Stimulated activated naive B cell treated with anti-CD40 and anti-IgM and Interleukin-4, amounts not matched to agents 10 μg/mL and 1 μg/mL and 100 μg/mL, for 72 hours (primary cell): ENCODE measurements at regions not wholly inside any gene's neighbourhood (a gene's known extent, or its start where the extent isn't known, plus 50 kb on each side); places are given as distances from the start of the nearest gene placed in this dataset.

Experiments
- ATAC-seq, 2 donors: fragments of 150-1000 bp; cut with Tn5 transposase; replicated peaks; 2 replicates each; pipeline ENCODE4 v1.10.0; 2021; ENCODE audit warnings: moderate library complexity in 1 of 2
- DNase-seq: peaks from one replicate; pipeline ENCODE4 v3.0.0; 2021
- H3K27ac Mint-ChIP-seq: one replicate; pipeline ENCODE4 v1.8.0; 2022; ENCODE audit warnings: mild to moderate bottlenecking, mixed read lengths
- H3K27me3 Mint-ChIP-seq, 2 donors: one replicate each; pipeline ENCODE4 v1.8.0; 2022; ENCODE audit warnings: mixed read lengths in 2 of 2
- H3K36me3 Mint-ChIP-seq, 2 donors: one replicate each; pipeline ENCODE4 v1.8.0; 2022; ENCODE audit warnings: mixed read lengths in 2 of 2, mild to moderate bottlenecking in 1 of 2
- H3K4me1 Mint-ChIP-seq, 2 donors: one replicate each; pipeline ENCODE4 v1.8.0; 2022; ENCODE audit warnings: mixed read lengths in 2 of 2, mild to moderate bottlenecking in 1 of 2
- H3K4me3 Mint-ChIP-seq, 2 donors: one replicate each; pipeline ENCODE4 v1.8.0; 2022; ENCODE audit warnings: mild to moderate bottlenecking in 2 of 2, mixed read lengths in 2 of 2, moderate library complexity in 1 of 2
- H3K9me3 Mint-ChIP-seq, 2 donors: one replicate each; pipeline ENCODE4 v1.8.0; 2022; ENCODE audit warnings: mixed read lengths in 2 of 2, mild to moderate bottlenecking in 1 of 2

DNA sequence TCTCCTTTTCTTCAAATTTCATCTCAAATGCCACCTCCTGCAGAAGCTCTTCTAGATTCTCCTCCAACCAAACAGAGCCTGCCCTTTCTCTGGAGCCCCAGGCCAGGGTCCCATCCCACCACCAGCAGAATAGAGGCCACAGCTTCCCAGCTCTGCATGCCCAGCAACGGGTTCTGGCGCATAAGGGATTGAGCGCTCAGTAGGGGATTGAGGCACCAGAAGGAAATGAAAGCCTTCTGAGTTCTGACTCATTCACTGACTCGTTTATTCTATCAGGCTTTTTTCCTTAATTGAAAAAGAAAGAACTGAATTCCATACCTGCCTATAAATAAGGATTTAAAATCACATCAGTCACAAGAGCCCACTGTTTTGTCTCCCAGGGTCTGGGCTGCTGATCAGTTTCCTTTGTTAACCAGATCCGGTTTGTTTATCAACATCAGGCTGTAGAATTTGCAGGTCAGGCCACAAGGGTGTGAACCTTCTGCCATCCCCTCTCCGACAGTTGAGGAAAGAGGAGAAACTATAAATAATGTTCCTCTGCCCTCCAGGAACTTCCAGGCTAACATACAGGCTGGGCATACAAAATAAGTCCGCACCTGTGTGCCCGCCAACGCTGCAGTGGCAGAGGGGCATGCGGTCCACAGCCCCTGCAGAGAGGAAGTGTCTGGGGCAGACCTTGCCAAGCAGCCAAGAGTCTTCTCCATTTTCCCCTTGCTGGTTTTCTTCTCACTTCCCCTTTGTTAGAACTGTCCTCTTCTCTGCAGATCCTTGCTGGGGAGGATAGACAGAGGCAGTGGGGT, 63.5 kb upstream of the PRDM11 start:
- Mint-ChIP-seq H3K27me3 (no peaks in the 10 kb centered on the region), H3K4me3 (peak overlapping the region; percentile 47 to 76), H3K36me3 (peaks cover 8 to 18% of the 10 kb centered on the region in 2 donors), H3K27ac (peak overlapping the region; percentile 91), H3K9me3 (peaks cover 8 to 10% of the 10 kb centered on the region in 2 donors), H3K4me1 (peaks cover 56 to 95% of the 10 kb centered on the region in 2 donors)
- DNase-seq (peak; percentile 53), ATAC-seq (peak; percentile 81 to 84)

DNA sequence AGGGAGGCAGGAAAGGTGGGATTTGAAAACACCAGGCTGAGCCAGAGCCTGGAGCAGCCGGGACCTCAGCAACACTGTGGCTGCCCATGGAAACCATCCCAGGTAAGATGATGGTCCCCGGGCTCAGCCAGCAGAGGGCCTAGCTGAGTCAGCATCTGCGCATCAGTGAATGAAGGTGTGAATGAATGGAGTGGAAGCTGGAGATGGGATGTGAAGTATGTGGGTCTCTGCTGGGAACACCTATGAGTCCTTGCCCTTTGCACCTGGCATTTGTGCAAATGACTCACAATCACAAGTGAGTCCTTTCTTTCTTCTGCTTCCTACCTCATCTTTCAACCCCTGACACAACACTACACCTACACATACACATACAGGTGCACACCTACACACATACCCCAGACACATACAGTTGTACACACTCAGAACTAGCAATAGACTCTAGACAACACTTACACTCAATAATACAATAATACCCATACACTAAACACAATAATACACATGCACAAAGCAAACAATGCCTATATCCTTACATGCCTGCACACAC, 62.8 kb upstream of the PRDM11 start:
- DNase-seq (no peak), ATAC-seq (peak; percentile 10 to 11)
- H3K9me3 Mint-ChIP-seq: peaks cover 8 to 10% of the 10 kb centered on the region in 2 donors
- no peak overlapping the region for H3K4me3 Mint-ChIP-seq
- no peak overlapping the region for H3K27ac Mint-ChIP-seq
- peaks cover 8 to 18% of the 10 kb centered on the region in 2 donors for H3K36me3 Mint-ChIP-seq
- no peaks in the 10 kb centered on the region for H3K27me3 Mint-ChIP-seq
- peaks cover 52 to 94% of the 10 kb centered on the region in 2 donors for H3K4me1 Mint-ChIP-seq

DNA sequence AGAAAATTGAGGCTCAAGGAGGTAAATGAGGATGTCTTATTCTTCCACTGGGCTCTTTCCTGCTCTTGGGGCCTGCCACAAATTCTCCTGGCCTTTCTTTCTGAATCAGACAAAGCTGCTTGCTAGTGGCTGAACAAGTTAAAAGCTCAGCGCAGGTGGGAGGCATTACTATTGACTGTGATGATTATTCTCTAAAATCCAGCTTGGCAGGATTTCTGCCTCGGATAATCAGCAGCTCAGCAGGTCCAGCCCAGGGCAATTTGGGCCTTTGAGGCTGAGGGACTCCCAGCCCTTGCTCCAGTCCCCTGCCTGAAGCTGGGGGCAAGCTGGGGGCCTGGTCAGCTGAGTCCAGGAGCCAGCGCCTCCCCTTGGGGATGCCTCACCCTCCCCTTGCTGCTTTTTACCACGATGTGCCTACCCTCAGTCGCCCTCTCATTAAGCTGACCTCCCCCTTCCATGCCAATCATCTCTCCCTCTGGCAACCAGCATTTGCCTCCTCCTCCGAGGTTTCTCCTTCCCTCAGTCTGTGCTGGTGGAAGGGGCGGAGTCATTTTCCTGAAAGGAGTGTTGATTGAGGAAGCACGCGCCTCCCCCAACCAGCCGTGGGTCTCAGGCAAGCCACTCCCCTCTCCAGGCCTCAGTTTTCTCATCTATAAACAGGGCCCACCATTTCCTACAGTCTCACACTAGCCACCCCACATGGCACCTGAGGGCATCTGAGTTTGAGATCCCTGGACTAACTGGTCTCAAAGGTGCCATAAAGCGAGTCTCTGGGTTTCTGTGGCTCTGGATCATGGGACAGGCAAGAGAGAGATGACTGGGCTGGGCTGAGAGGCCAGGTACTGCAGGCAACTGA, 60.6 kb upstream of the PRDM11 start:
- peaks cover 39 to 78% of the 10 kb centered on the region in 2 donors for H3K4me1 Mint-ChIP-seq
- peaks cover 8 to 13% of the 10 kb centered on the region in 2 donors for H3K36me3 Mint-ChIP-seq
- no peak overlapping the region for H3K4me3 Mint-ChIP-seq
- ATAC-seq (no peak), DNase-seq (no peak)
- H3K27me3 Mint-ChIP-seq: no peaks in the 10 kb centered on the region
- peaks cover 8 to 10% of the 10 kb centered on the region in 2 donors for H3K9me3 Mint-ChIP-seq
- H3K27ac Mint-ChIP-seq: peak overlapping the region; percentile 53

DNA sequence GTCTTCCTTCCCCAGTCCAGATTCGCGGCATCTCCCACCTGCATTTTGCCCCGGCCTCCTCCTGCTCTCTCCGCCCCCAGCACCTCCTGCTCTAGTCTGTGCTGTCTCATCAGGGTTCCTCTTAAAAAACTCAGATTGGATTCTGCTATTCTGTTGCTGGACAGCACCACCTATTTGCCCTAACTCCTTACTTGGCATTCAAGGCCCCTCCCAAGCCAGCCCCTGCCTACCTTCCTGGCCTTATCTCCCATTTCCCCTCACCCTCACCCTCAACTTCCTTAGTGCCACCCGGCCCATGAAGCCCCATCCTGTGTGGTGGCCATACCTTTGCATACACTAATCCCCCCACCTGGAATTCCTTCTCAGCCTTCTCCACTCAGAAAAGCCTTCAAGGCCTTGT, 59.9 kb upstream of the PRDM11 start:
- Mint-ChIP-seq H3K27ac (peak overlapping the region; percentile 53), H3K27me3 (no peaks in the 10 kb centered on the region), H3K9me3 (peaks cover 5 to 8% of the 10 kb centered on the region in 2 donors), H3K4me1 (peaks cover 39 to 75% of the 10 kb centered on the region in 2 donors), H3K36me3 (peaks cover 6 to 9% of the 10 kb centered on the region in 2 donors), H3K4me3 (peak overlapping the region in 1 of 2 donors; percentile 3)
- ATAC-seq: no peak
- DNase-seq: no peak

DNA sequence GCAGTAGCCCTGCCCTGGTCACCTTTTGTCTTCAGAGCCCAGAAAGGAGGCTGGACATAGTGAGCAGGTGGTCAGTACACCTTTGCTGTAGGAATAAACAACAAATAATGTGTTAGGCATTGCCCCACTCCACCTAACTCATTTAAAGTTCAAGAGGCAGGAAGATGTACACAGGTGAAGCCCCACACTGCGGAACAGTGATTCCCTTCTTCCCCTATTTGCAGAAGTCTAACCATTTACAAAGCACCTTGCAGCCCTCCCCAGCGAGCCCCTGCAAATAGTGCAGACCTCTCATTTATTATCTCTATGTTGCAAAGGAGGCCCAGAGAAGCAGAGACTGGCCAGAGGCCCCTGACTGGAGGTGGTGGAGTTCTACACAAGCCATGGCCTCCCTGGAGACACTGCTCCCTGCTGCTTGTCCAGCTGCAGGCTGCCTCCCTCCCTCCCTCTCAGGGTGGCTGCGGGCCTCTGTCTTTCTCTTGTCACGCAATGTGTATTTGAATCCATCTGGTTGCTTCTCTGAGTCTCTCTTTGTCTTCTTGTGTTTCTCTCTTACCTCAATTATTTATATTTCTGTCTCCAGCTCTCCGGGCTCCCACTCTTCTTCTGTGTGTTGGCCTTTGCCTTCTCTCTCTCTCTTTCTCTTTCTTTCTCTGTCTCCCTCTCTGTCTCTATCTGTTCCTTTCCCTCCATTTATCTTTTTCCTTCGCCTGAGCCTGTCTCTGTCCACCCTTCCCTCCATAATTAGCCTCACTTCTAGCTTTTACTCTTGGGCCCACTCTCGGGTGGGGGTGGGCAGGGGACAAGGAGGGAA, 59.1 kb upstream of the PRDM11 start:
- peaks cover 43 to 75% of the 10 kb centered on the region in 2 donors for H3K4me1 Mint-ChIP-seq
- H3K4me3 Mint-ChIP-seq: peak overlapping the region in 1 of 2 donors; percentile 17
- peaks cover 5 to 6% of the 10 kb centered on the region in 2 donors for H3K36me3 Mint-ChIP-seq
- peaks cover 5 to 6% of the 10 kb centered on the region in 2 donors for H3K9me3 Mint-ChIP-seq
- no peak for DNase-seq
- no peaks in the 10 kb centered on the region for H3K27me3 Mint-ChIP-seq
- H3K27ac Mint-ChIP-seq: peak overlapping the region; percentile 53
- peak; percentile 45 to 52 for ATAC-seq

DNA sequence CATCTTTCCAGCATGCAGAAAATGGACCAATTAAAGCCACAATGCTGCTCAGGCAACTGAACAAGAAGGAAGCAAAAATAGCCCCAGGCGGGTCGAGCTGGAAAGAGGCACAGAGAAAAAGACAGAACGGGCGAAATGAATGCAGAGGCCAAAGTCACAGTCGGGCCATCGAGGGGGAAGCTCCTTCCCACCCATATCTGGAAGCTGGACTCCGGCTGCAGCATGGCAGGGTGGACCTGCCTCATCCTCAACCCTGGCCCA, 58.6 kb upstream of the PRDM11 start:
- Mint-ChIP-seq H3K4me1 (peaks cover 40 to 75% of the 10 kb centered on the region in 2 donors), H3K4me3 (no peak overlapping the region), H3K27me3 (no peaks in the 10 kb centered on the region), H3K9me3 (peaks cover 0 to 2% of the 10 kb centered on the region in 2 donors), H3K27ac (no peak overlapping the region), H3K36me3 (peaks cover 0 to 2% of the 10 kb centered on the region in 2 donors)
- DNase-seq: no peak
- ATAC-seq: no peak

DNA sequence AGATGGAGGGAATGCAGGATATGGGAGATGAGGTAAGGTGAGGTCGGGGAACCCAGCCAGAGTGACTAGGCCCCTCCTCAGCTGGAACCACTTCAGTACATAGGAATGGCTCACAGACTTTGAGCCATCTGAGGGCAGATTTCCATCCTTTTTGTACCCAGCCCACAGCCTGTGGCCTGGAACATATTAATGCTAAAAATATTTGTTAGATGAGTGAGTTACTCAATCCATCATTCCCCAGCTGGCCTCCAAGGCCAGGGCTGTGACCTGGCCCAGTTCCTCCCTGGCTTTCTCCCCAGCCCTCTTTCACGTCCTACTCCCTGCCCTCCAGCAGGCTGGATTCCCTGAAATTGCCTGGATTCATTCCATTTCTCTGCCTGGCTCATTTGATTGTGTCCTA, 57.2 kb upstream of the PRDM11 start:
- no peak for ATAC-seq
- H3K4me3 Mint-ChIP-seq: no peak overlapping the region
- peaks cover 0 to 2% of the 10 kb centered on the region in 2 donors for H3K36me3 Mint-ChIP-seq
- no peaks in the 10 kb centered on the region for H3K27me3 Mint-ChIP-seq
- no peak overlapping the region for H3K27ac Mint-ChIP-seq
- DNase-seq: no peak
- peaks cover 45 to 75% of the 10 kb centered on the region in 2 donors for H3K4me1 Mint-ChIP-seq
- no peaks in the 10 kb centered on the region for H3K9me3 Mint-ChIP-seq

DNA sequence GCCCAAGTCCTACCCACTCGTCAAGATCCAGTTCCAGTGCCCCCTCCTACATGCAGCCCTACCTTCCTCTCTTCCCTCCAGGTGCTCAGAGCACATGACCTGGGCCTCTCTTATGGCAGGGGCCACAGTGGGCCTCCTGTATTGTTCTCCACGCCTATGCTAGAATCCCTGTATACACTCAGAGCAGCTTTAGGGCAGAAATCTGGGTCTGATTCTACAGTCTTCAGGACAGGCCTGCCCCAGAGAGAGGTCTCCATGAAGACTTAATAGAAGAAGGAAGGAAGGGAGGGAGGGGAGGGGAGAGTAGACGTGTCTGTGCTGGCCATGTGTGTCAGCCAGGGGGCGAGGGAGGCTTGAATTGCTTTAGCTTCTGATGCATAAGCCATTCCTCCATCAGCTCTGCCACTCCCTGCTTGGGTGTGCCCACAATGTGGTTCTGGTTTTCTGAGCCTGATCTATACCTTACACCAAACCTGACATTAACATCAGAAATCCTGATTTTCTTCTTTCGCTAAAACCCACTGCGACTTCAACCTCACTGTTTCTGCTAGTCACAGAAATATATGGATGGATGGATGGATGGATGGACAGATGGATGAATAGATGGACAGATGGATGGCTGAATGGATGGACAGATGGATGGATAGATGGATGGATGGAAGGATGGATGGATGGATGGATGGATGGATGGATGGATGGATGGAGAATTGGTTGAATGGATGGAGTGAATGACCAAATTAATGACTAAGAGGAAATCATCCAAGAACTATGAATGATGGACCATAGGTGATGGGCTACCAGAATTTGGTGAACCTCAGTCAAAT, 56.6 kb upstream of the PRDM11 start:
- H3K27me3 Mint-ChIP-seq: no peaks in the 10 kb centered on the region
- peaks cover 0 to 2% of the 10 kb centered on the region in 2 donors for H3K36me3 Mint-ChIP-seq
- no peaks in the 10 kb centered on the region for H3K9me3 Mint-ChIP-seq
- no peak overlapping the region for H3K4me3 Mint-ChIP-seq
- ATAC-seq (no peak), DNase-seq (no peak)
- H3K4me1 Mint-ChIP-seq: peaks cover 46 to 75% of the 10 kb centered on the region in 2 donors
- H3K27ac Mint-ChIP-seq: no peak overlapping the region

DNA sequence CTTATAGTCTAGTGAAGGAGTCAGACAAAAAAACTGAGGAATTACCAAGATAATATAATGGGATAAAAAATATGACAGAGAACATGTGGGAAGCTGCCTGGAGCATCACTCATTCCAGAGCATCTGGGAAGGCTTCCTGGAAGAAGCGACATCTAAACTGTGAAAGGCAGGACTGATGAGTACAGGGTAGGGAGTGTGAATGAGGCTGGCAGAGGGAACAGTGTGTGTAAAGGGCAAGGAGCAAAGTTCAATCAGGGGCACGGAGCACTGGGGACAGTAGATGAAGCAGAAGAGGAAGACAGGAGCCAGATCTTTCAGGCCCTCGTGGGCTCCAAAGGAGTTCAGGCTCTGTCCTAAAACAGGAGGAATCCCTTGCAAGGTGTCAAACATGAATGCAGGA, 55.8 kb upstream of the PRDM11 start:
- Mint-ChIP-seq H3K4me3 (no peak overlapping the region), H3K9me3 (no peaks in the 10 kb centered on the region), H3K27ac (no peak overlapping the region), H3K36me3 (peaks cover 0 to 2% of the 10 kb centered on the region in 2 donors), H3K27me3 (no peaks in the 10 kb centered on the region), H3K4me1 (peaks cover 47 to 77% of the 10 kb centered on the region in 2 donors)
- ATAC-seq: no peak
- no peak for DNase-seq

DNA sequence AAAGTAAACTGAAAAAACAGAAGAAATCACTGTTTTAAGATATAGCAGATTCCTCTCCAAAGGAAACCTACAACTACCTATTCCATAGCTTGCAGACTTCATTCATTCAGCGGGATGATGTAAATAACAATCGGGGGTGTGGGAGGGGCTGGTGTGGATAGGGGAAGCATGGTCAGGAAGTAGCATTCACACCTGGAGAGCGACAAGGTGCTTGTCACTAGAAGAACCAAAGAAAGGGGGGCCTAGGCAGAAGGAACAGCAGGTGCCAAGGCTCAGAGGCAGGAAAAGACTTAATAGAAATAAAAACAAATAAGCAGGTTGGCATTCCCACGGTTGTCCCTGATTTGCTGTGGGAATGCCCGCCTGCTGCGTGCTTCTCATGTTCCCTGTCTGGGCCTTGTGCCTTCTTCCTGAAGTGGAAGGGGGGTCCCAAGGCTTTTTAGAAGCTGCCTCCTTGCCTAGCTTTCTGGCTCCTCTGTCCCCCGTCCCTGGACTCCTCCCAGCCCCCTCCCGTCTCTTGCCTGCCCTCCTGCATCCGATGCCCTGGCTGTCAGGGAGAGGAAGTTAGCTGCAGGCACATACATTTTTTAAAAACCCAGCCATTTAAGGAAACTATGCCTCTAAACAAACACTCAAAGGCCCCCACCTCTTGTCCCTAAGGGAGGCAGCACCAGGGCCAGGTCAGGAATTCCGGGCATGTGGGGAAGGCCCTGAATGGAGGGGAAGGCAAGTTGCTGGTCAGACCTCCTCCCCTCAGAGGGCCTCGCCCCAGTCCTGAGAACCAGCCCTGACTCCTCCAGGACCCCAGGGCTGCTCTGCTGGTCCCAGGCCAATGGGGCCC, 54.7 kb upstream of the PRDM11 start:
- no peak for DNase-seq
- H3K27me3 Mint-ChIP-seq: no peaks in the 10 kb centered on the region
- ATAC-seq: no peak
- H3K9me3 Mint-ChIP-seq: no peaks in the 10 kb centered on the region
- no peak overlapping the region for H3K27ac Mint-ChIP-seq
- peaks cover 38 to 68% of the 10 kb centered on the region in 2 donors for H3K4me1 Mint-ChIP-seq
- peaks cover 0 to 2% of the 10 kb centered on the region in 2 donors for H3K36me3 Mint-ChIP-seq
- H3K4me3 Mint-ChIP-seq: no peak overlapping the region

DNA sequence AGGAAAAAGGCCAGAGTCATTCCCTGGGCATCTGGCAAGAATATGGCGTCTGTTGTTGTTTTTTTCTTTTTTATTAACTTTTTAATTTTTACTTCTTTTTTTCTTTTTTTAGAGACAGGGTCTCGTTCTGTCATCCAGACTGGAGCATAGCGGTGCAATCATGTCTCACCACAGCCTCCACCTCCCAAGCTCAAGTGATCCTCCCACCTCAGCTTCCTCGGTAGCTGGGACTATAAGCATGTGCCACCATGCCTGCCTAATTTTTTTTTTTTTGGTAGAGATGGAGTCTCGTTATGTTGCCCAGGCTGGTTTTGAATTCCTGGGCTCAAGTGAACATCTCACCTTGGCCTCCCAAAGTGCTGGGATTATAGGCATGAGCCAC, 54.0 kb upstream of the PRDM11 start:
- DNase-seq (no peak), ATAC-seq (no peak)
- no peak overlapping the region for H3K27ac Mint-ChIP-seq
- H3K4me1 Mint-ChIP-seq: peaks cover 35 to 62% of the 10 kb centered on the region in 2 donors
- H3K9me3 Mint-ChIP-seq: no peaks in the 10 kb centered on the region
- peaks cover 0 to 2% of the 10 kb centered on the region in 2 donors for H3K36me3 Mint-ChIP-seq
- no peak overlapping the region for H3K4me3 Mint-ChIP-seq
- H3K27me3 Mint-ChIP-seq: peaks cover 0 to under 1% of the 10 kb centered on the region in 2 donors

DNA sequence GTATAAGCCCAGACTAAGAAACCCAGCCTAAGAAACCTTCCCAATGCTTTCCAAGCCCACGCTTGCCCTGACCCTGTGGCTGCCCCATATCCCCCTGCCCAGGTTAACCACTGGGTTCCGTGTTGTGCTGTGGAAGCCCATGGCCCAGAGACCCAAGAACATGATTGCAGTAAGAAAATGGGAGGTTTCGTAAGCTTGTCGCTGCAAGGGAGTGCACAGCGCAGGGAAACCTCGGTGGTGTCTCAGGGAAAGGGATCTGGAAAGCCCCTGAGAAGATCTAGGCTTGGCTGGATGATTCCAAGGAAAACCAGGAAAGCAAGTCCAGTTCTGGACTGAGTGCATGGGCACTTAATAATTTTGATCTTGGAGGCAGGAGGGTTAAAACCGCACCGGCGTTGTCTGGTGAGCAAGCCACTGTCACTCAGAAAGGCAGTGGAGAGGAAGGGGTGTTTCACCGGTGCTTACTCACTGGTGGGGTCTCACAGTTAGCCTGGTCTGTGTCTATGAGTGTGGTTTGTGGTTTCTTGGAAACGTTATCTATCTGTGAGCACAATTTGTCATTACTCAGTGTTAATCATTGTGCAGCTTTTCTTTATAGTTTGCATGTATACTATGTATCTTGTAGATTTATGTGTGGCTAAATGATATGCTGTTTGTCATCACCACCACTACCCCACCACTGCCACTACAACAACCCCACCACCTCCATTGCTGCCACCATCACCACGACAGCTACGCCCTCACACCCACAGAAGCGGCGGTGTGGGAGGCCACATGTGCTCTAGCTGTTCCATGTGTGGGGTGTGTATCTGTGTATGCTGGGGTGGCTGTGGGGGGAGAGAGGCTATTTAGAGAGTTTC, 53.3 kb upstream of the PRDM11 start:
- Mint-ChIP-seq H3K27me3 (peaks cover 4 to 8% of the 10 kb centered on the region in 2 donors), H3K4me3 (peak overlapping the region; percentile 25 to 55), H3K4me1 (peaks cover 34 to 54% of the 10 kb centered on the region in 2 donors), H3K27ac (peak overlapping the region; percentile 65), H3K36me3 (peaks cover 0 to 2% of the 10 kb centered on the region in 2 donors), H3K9me3 (no peaks in the 10 kb centered on the region)
- ATAC-seq: peak; percentile 86 to 90
- DNase-seq: no peak
